RPMI8226 (cell line): ENCODE measurements at regions not wholly inside any gene's neighbourhood (a gene's known extent, or its start where the extent isn't known, plus 50 kb on each side); places are given as distances from the start of the nearest gene placed in this dataset.
"Not testable (repeated sequence)": the region's sequence is repeated elsewhere in the genome, so short reads cannot be mapped to it uniquely, and the experiment has no call there.

Experiments used
- DNase-seq: peaks from one replicate; pipeline ENCODE4 v3.0.0-alpha.2; 2015

GRCh38 chr4:83758285-83758684 lies 222.4 kb downstream of the GPAT3 start:
- DNase-seq = no peak

- DNase-seq = no peak
Observed at GRCh38 chr4:83757121-83757621, 221.3 kb downstream of the GPAT3 start.

- no peak for DNase-seq
Observed at GRCh38 chr4:83753260-83753659, 217.4 kb downstream of the GPAT3 start.

GRCh38 chr4:83751336-83751949 lies 215.5 kb downstream of the GPAT3 start:
- no peak for DNase-seq

- no peak for DNase-seq
Observed at GRCh38 chr4:83748711-83749110, 212.8 kb downstream of the GPAT3 start.

GRCh38 chr4:83738895-83739294 lies 203.0 kb downstream of the GPAT3 start:
- no peak for DNase-seq

DNA sequence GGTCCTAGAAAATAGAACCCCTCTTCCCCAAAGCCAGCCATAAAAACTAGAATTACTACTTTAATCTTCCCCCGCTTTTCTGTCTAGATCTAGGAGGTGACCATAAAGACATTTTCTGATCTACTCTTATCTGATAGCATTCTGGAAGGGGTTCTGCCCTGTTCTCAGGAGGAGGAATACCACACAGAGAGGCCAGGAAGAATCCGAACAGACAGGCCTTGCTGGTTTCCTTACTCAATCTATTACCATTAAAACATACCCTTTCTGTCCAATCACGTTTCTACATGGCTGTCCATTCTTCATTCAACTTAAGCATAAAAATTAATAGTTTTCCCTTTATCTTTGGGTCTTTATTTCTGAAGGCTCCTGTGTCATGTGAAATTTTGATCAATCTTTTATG lies 198.7 kb downstream of the GPAT3 start:
- no peak for DNase-seq

DNA sequence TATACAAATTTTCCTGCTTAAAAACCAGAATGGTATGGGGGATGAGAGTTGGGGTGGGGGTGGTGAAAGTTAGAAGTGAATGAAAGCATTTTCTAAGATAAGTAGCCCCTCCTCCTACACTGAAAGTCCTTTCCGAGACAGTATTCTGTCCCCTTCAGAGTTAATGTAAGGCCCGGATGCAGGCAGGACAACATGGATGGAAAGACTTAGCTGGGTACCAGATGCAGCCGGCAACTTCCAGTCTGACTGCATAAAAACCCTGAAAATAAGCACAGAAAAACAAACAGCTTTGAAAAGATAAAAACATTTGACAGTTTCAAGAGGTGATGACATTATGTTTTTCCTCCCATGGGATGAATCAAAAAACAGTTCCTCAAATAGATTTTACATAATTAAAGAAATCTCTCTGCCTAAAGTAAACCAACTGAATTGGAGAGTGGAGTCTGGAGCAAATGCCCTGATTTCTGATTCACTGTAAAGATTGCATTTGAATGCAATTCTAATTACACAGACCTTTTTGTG lies 196.3 kb downstream of the GPAT3 start:
- no peak for DNase-seq

DNA sequence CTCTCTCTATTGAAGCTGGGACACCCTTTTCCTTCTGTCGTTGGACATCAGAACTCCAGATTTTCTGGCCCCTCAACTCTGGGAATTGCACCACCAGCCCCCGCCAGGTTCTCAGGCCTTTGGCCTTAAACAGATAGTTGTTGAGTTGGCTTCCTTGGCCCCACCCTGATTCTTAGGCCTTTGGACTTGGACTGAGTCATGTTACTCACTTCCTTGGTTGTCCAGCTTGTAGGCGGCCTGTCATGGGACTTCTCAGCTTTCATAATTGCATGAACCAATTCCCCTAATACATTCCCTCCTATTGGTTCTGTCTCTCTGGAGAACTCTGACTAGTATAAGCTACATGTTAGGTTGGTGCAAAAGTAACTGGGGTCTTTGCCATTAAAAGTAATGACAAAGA lies 195.7 kb downstream of the GPAT3 start:
- no peak for DNase-seq

DNA sequence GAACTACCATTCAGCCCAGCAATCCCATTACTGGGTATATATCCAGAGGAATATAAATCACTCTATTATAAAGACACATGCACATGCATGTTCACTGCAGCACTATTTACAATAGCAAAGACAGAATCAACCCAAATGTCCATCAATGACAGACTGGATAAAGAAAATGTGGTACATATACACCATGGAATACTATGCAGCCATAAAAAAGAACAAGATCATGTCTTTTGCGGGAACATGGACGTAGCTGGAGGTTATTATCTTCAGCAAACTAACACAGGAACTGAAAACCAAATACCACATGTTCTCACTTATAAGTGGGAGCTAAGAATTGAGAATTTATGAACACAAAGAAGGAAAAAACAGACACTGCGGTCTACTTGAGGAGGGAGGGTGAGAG lies 195.1 kb downstream of the GPAT3 start:
- DNase-seq = not testable (repeated sequence)

- no peak for DNase-seq
Observed at GRCh38 chr4:83728191-83728590, 192.3 kb downstream of the GPAT3 start.

- DNase-seq = no peak
Observed at GRCh38 chr4:83725336-83726085, 189.6 kb downstream of the GPAT3 start.

DNA sequence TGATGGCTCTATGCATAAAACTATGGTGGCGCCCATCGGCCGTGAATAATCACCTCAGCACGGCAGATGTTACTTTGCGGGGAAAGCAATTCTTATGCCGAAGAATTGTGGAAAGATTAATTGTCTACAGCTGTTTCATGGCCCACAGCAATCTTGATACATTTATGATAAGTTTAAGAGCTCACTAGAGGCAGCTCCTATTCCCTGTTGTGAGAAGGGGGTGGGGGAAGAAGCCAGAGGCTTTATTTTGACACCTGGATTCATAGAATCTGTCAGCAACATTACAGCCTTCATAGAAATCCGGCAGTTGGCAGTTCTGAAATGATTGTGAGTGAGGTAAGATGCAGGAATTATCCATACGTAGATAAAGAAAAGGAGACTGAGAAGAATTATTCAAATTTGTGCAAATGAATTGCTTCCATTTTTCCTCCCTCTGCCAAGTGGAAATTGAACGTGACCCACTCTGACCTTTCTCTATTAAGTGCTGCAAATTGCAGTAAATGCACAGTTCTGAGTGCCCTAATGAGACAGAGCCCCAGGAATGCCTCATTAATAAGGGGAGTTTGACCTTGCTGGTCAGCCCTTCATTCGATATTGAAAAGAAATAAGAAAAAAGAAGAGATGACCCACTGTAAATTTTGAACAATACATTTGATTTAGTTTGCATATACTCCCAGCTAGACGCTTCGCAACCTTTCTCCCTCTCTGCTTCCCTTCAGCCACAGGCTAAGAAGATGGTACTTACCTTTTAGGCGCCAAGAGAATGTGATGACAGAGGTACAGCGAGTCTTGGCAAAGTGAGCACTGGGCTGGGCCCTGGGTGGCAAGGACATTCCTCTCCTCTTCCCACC lies 188.8 kb downstream of the GPAT3 start:
- no peak for DNase-seq

- DNase-seq = peak; percentile 65
Observed at GRCh38 chr4:83723609-83724008, 187.7 kb downstream of the GPAT3 start.

DNA sequence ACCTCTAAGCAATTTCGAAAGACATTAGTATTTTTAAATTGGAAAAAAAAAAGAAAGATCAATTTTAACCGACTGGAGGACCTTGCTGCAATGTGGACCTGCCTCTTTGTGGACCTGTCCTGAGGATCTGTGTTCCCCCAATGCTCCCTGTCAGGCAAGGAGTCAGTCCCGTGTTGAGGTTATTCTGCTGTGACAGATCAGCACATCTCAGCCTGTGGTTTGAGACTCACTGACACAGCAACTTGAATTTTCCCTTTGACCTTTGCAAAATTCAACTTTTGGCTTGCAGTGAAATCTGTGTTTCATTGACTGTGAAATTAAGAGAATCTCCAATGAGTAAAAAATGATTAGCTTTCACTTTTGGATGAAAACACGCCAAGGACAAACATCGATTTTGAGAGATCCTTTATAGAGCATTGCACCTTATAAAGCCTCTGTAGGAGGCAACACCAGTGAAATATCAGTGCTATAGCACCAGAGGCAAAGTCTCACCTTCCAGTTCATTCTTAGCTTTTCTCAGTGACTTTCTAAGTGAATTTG lies 186.9 kb downstream of the GPAT3 start:
- DNase-seq = peak; percentile 76

GRCh38 chr4:83716874-83717273 lies 181.0 kb downstream of the GPAT3 start:
- no peak for DNase-seq

GRCh38 chr4:83712890-83713289 lies 177.0 kb downstream of the GPAT3 start:
- no peak for DNase-seq

DNA sequence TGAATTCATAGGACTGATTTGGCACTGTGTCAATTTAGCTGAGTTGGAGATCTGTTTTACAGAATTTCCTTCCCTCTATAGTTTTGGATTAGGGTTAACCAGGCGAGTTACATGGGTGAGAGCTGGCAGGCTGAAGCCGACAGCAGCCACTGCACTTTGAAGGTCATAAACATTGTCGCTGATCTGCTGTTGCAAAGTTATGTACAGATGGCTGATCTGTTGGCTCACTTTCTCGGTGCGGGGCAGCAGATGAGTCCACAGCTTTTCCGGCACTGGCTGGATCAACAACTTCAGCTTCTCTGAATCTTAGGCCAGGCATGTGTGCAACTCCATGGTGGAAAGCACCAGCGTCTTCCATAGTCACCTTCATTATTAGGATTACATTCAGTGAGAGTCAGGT lies 173.7 kb downstream of the GPAT3 start:
- DNase-seq = peak; percentile 29

GRCh38 chr4:83708500-83709175 lies 172.7 kb downstream of the GPAT3 start:
- no peak for DNase-seq

DNA sequence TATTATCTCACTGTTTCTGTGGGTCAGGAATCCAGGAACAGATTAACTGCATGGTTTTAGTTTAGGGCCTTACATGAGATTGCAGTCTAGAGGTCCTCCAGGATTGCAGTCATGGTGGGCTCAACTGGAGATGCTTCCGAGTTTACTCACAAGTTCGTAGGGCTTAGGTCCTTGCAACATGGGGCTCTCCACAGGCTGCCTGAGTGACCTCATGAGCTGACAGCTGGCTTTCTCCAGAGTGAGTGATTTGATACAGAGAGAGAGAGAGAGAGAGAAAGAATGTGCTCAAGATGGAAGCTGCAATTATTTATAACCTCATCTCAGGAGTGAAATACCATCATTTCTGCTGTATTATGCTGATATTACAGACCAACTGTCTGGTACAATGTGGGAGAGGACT lies 168.9 kb downstream of the GPAT3 start:
- no peak for DNase-seq

GRCh38 chr4:83703752-83704151 lies 167.8 kb downstream of the GPAT3 start:
- DNase-seq = no peak

DNA sequence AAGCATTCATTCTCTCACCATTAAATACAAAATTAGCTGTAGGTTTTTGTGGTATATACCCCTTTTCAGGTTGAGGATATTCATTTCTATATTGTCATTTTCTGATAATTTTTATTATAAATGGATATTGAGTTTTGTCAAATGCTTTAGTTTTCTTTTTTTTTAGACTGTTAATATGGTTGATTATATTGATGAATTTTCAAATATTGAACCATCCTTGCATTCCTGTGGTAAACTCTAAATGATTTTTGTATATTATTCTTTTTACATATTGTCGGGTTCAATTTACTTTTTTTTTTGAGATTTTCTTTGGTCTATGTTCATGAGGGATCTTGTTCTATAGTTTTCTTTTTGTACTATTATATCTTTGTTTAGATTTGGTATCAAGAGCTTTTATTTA lies 165.1 kb downstream of the GPAT3 start:
- no peak for DNase-seq

DNA sequence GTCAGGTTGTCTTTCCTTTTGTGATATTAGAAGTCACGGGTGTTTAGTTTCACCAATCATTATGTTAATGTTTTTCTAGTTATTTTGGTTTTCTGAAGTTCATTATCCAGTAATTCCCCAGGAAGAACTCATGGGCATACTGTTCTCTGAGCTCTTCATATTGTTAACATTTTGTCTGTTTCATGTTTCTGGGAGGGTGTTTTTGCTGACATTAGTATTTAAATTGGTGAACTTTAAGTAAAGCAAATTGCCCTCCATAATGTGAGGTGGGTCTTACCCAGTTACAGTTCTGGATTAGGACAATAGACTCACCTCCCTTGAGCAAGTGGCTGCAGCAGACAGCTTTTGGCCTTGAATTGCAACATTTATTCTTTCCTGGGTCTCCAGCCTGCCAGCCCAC lies 163.4 kb downstream of the GPAT3 start:
- no peak for DNase-seq
